GM12865 (cell line): ENCODE measurements at regions not wholly inside any gene's neighbourhood (a gene's known extent, or its start where the extent isn't known, plus 50 kb on each side); places are given as distances from the start of the nearest gene placed in this dataset.

Experiments
- DNase-seq: peaks from one replicate; pipeline ENCODE4 v3.0.0; 2010; ENCODE audit warnings: low read depth
- H3K4me3 ChIP-seq: 2 replicates; pipeline ENCODE4 v1.5.1; 2011; ENCODE audit warnings: mild to moderate bottlenecking, low read depth, low read length, control low read depth
- CTCF ChIP-seq: IDR thresholded peaks from 2 replicates; pipeline ENCODE4 v1.5.1; 2011; ENCODE audit warnings: low read length, control low read depth, low read depth, inconsistent platforms; ENCODE audit not compliant: insufficient read depth; ENCODE audit errors: missing control alignments

GRCh38 chr4:36737691-36738090, 456.3 kb downstream of the DTHD1 start:
- no peak for DNase-seq
- no peak overlapping the region for H3K4me3 ChIP-seq
- TF ChIP-seq CTCF = no peak

GRCh38 chr4:36740796-36741310, 459.4 kb downstream of the DTHD1 start:
- DNase-seq = no peak
- TF ChIP-seq CTCF = no peak
- H3K4me3 ChIP-seq = no peak overlapping the region

GRCh38 chr4:36747277-36748129, 466.1 kb downstream of the DTHD1 start:
- DNase-seq = no peak
- no peak overlapping the region for H3K4me3 ChIP-seq
- TF ChIP-seq CTCF = no peak

GRCh38 chr4:36753048-36753447, 471.6 kb downstream of the DTHD1 start:
- TF ChIP-seq CTCF = no peak
- no peak overlapping the region for H3K4me3 ChIP-seq
- peak; percentile 10 for DNase-seq

- no peak for DNase-seq
- no peak overlapping the region for H3K4me3 ChIP-seq
- no peak for TF ChIP-seq CTCF
Measured at GRCh38 chr4:36757580-36758311, 476.3 kb downstream of the DTHD1 start.

GRCh38 chr4:36758312-36759178, 477.1 kb downstream of the DTHD1 start:
- DNase-seq = no peak
- TF ChIP-seq CTCF = no peak
- H3K4me3 ChIP-seq = no peak overlapping the region
